Fibroblast of villous mesenchyme (primary cell): ENCODE measurements at regions not wholly inside any gene's neighbourhood (a gene's known extent, or its start where the extent isn't known, plus 50 kb on each side); places are given as distances from the start of the nearest gene placed in this dataset.

ENCODE experiments used
- DNase-seq: peaks from one replicate; pipeline ENCODE4 v3.0.0-alpha.2; 2010; ENCODE audit warnings: low read depth
- H3K4me3 ChIP-seq: 2 replicates; pipeline ENCODE4 v1.5.1; 2011; ENCODE audit warnings: low read depth, mild to moderate bottlenecking, low read length
- CTCF ChIP-seq: IDR thresholded peaks from 2 replicates; pipeline ENCODE4 v1.5.1; 2012; ENCODE audit warnings: low read depth, mild to moderate bottlenecking, low read length; ENCODE audit not compliant: insufficient read depth

GRCh38 chr2:228239207-228239906 lies 57.9 kb upstream of the SPHKAP start:
- no peak for DNase-seq
- H3K4me3 ChIP-seq: no peak overlapping the region
- no peak for TF ChIP-seq CTCF
